Suppressor macrophage (primary cell): ENCODE measurements at regions not wholly inside any gene's neighbourhood (a gene's known extent, or its start where the extent isn't known, plus 50 kb on each side); places are given as distances from the start of the nearest gene placed in this dataset.
A peak's percentile ranks its signal among the peaks of the same experiment; 100 is the strongest.

Source experiments
- DNase-seq, 4 experiments: peaks; one replicate each; pipeline ENCODE4 v3.0.0-alpha.2; 2020 to 2022

DNA sequence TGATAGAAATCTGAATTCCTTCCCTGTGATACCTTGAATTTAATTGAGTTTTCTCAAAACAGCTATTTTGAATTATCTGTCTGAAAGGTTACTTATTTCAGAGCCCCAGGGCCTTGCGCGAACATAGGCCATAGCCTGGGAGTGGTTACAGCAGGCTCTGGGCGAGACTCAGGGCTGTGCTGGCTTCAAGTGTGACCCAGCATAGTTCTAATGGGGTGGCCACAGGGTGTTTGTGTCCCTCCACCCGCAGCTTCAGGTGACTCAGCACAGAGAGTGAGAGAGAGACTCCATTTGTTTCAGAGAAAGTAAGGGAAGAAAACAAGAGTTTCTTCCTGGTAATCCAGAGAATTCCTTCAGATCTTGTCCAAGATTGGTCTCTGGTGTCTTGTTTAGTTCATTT, 137.9 kb upstream of the POU3F3 start:
- DNase-seq = no peak

DNA sequence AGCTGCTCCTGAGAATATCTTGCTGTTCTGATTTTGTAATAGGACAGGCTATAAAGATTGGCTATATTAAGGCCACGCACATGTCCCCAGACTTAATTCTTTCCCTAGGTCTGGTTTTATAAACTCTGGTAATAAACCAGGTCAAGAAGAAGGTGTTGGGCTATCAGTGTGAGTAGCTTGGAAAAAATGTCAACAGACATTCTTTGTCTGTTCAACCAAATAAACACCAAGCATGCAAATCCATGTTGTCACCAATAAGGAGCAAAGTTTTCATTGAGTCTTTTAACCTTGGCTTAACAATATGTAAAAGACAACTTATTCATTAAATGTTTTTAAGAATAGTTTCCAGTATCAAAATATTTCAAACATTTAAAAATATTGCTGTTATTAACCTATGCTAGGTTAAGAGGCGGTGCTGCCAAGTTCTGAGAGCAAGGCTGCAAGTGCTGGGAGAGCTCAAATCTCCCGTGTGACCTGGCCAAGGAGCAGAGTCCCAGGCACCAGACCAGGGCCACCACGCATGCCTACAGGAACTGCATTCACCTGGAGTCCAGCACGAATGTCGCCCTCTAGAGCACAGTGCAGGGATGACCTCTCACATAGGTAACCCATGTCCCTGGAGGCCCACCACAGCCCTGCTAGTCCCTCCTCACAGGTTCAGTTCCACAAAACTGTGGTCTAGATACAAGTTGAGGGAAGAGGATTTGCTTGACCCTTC, 120.5 kb upstream of the POU3F3 start:
- peak; percentile 16 to 39 (median 22) for DNase-seq

- no peak for DNase-seq
Measured at GRCh38 chr2:104734937-104735586, 118.9 kb upstream of the POU3F3 start.

- DNase-seq = no peak
Measured at GRCh38 chr2:104736026-104736425, 117.9 kb upstream of the POU3F3 start.

DNA sequence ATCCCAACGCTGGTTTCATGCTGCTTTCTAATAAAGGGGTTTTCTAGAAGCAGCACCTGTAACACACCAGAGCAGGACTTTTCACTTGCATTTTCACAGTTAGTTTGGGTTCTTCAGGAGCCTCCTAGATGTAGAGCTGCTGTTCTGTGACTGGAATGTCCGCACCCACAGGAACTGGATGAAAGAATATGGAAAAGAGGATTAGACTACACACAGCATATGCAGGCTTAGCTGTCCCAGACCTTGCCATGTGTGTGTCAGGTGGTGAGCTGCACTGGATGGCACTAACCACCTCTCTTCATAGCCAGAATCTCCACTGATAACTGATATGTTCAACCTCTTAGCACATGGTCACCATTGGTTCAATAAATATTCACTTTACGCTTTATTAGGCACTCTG, 112.1 kb upstream of the POU3F3 start:
- no peak for DNase-seq

DNA sequence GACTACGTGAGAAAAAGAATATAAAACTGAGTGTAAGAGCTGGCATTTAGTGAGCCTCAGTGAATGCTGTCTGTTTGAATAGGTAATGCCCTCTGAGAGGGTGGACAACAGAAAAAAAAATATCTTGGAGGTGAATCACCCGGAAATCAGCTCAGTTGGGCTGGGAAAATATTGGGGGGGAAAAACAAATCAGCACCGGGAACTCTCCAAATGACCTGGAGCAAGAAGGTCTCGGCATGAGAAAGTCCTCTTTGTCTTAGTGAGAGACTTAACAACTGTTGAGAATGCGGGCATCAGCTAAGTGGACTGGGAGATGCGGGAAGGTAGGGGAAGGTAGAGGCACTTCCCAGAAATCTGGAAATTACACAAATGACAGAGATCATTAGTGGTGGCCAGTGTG, 109.4 kb upstream of the POU3F3 start:
- no peak for DNase-seq

DNA sequence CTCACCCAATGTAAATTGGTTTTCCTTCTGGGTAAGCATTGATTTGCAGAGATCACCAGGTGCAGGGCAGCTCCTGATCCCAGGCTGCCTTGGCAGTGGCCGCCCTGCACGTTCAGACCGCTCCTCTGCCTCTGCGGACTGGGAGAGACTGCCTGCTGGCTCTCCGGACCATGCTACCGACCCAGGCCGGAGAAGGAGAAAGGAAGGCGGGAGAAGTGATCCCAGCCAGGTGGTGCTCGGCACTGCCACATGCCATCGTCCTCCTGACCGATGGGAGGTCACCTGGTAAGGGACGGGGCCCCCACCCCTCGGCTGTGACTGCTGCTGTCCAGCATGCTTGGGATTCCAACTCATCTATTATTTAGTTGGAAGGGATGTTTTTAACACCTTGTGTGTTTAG, 108.1 kb upstream of the POU3F3 start:
- DNase-seq = no peak

- DNase-seq = no peak
Measured at GRCh38 chr2:104746299-104746698, 107.6 kb upstream of the POU3F3 start.

DNA sequence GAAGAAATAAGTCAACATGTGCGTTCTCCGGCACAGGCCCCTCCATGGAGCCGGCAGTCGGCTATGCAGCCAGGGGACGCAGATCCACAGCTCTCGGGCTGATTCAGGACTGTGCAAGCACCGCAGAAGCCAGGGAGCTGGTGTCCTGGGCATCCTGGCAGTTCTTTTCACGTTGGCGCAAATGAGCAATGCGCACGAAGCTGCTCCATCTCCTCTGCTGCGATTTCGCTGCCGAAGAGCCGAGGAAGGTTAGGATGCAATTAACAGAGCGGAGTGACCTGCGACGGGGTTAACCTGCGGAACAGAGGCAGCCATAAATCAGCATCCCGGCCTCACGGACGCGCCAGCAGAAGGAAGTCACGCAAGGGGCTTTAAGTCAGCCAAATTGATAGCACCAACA, 107.1 kb upstream of the POU3F3 start:
- DNase-seq = no peak

DNA sequence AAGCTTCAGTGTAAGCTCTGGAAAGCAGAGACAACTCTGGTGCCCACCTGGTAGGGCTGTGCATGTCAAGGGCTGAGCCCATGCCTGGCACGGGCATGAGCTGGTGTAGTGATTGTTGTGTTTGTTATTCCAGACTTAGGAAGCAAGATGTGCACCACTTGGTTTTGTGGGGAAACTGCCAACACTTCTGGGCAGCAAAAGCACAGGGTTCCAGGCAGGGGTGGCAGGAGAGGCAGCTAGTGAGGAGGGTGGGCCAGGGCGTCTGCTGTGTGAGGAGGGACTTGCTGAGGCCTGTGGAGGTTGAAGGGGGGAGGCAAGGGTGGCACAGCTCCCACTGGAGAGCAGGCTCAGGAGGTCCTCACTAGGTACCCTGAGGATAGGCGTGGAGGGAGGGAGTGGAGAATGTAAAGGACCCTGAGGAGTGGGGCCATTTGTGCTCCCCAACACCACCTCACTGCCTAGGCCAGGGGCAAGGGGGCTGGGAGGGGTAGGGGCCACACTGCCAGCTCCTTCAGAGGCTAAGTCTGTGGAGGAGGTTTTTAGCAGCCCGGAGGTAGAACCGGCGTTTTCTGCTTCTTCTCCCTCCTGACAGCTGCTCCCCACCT, 104.0 kb upstream of the POU3F3 start:
- no peak for DNase-seq

- peak; percentile 19 to 55 (median 48) for DNase-seq
Measured at GRCh38 chr2:104752504-104752903, 101.4 kb upstream of the POU3F3 start.

DNA sequence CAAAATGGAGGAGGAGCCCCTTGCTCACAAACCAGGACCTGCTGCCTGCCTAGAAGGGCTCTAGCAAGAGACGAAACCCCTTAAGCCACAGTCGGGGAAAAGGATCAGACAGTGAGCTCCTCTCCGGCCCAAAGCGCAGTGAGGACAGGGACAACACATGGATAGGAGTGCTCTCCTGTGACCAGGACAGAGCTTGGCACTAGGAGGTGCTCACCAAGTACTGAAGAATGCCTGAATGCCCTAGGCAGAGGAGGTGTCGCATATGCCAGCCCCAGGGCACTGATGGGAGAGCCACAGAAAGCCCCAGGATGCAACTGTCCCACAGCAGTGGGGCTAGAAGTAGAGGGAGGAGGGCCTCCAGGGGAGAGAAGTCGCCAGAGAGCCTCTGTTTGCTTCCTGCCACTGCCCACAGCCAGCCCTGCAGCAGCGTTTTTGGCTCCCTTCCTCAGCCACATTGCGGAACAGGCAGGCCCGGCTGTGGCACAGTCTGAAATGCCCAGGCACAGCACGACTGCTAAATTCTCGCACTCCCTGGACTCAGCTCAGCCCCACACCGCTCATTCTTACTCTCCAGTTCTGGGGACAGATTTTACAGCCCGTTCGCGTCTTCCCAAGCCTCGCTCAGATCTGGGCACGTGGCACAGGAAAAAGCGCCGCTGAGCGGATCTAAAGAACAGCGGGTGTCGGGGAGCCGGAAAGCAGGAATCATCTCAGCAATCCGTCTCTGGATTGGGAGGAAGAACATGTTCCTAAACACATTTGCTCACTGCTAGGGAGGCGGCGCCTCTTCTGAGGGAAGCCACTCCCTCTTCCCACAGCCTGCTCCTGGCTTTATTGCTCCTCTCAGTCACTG, 98.7 kb upstream of the POU3F3 start:
- peak; percentile 72 to 86 (median 83) for DNase-seq

GRCh38 chr2:104756118-104756517, 97.8 kb upstream of the POU3F3 start:
- DNase-seq = no peak

DNA sequence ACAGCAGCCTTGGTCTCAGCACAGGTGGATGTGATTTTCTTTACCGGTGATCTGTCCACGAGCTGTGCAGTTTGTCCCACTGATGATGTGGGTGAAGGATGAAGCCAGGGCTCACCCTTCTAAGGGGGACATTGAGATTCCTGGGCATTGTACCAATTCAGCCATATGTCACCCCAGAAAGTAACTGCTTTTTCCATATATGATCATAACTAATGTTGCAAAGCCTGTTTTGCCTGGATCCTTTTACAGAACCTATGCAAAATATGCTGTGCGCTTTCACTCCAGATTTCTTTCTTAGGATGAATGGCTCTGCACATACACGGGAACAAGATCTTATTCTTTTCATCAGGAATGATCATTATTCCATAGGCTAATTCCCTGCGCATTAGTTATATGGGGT, 96.9 kb upstream of the POU3F3 start:
- DNase-seq = no peak

- DNase-seq = no peak
Measured at GRCh38 chr2:104758199-104758620, 95.7 kb upstream of the POU3F3 start.

DNA sequence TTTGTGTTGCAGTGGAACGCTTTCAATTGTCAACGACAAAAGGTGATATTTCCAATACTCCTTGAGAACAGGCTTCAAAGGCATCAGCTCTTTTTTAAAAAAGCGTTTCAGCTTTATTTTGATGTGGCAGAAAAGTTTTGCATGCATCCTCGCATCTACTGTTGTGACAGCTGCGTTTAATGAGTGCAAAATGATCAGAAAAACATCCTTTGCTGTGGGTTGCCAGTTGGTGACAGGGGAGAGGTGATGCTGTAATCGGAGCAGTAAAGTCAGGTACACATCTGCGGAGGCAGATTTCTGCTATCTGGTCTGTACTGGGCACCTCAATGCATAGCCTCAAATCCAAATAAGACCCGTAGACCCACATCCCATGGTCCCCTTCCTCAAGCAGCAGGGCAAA, 91.9 kb upstream of the POU3F3 start:
- DNase-seq = no peak

- peak; percentile 22 to 55 (median 44) for DNase-seq
Measured at GRCh38 chr2:104766683-104767082, 87.2 kb upstream of the POU3F3 start.

DNA sequence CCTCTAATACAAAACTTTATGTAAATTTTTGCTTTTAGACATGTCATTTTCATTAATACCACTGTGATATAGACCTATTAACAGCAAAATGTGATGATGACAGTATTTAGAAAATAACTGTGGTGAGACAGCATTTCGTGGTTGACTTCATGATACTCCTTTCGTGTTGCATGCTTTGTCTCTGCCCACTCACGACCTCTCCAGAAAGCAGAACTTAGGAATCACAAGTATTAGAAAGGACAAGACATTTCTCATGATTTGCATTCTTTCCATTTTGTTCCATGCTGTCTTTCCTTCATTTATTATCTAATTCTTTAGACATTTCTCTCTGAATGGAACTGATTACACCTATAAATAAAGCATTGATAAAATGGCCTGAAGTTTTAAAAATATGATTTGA, 85.2 kb upstream of the POU3F3 start:
- peak; percentile 67 to 90 (median 82) for DNase-seq

GRCh38 chr2:104769096-104769495, 84.8 kb upstream of the POU3F3 start:
- DNase-seq = peak in 2 of 4 experiments; percentile 57 to 58

DNA sequence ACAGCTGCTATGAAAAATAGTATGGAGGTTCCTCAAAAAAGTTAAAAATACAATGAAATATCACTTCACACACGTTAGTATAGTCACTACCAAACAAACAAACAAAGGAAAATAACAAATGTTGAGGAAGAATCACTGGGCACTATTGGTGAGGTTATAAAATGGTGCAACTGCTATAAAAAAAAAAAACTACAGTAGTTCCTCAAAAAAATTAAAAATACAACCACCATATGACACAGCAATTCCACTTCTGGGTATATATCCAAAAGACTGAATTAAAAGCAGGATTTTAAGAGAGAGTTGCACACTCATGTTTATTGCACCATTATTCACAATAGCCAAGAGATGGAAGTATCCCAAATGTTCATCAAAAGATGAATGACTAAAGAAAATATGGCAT, 80.9 kb upstream of the POU3F3 start:
- peak in 3 of 4 experiments; percentile 5 to 75 (median 60) for DNase-seq

DNA sequence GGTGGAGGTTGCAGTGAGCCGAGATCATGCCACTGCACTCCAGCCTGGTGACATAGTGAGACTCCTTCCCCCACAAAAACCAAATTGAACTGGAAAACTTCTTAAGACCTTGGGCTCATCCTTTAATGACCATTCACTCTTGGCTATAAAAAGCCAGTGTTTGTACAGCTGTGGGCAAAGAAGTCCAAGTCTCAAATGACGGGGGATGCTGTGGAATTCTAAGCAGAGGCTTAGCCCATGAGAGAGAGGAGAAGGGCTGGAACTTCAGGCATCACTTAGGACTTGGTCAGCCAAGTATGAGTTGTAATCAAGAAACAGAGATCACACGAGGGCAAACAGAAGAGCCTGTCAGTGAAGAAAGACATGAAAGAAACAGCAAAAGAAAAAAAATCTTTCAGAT, 79.3 kb upstream of the POU3F3 start:
- no peak for DNase-seq

- no peak for DNase-seq
Measured at GRCh38 chr2:104777721-104778120, 76.2 kb upstream of the POU3F3 start.

- DNase-seq = peak; percentile 38 to 85 (median 66)
Measured at GRCh38 chr2:104781151-104781550, 72.8 kb upstream of the POU3F3 start.
